ENCODE measurements at regions not wholly inside any gene's neighbourhood (a gene's known extent, or its start where the extent isn't known, plus 50 kb on each side); places are given as distances from the start of the nearest gene placed in this dataset.

- TF ChIP-seq, protein P1, sequence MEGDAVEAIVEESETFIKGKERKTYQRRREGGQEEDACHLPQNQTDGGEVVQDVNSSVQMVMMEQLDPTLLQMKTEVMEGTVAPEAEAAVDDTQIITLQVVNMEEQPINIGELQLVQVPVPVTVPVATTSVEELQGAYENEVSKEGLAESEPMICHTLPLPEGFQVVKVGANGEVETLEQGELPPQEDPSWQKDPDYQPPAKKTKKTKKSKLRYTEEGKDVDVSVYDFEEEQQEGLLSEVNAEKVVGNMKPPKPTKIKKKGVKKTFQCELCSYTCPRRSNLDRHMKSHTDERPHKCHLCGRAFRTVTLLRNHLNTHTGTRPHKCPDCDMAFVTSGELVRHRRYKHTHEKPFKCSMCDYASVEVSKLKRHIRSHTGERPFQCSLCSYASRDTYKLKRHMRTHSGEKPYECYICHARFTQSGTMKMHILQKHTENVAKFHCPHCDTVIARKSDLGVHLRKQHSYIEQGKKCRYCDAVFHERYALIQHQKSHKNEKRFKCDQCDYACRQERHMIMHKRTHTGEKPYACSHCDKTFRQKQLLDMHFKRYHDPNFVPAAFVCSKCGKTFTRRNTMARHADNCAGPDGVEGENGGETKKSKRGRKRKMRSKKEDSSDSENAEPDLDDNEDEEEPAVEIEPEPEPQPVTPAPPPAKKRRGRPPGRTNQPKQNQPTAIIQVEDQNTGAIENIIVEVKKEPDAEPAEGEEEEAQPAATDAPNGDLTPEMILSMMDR (optimal IDR thresholded peaks at IDR 0.05 in 1 of 3, IDR thresholded peaks at IDR 0.05 in 1 of 3, conservative IDR thresholded peaks at IDR 0.05 in 1 of 3; ENCODE audit: extremely low read depth in 1 of 3, insufficient read depth in 2 of 3, low read length in 3 of 3), result no peak
- TF ChIP-seq EZH2 (IDR thresholded peaks at IDR 0.05; ENCODE audit: low read length), result no peak
Observed at GRCh38 chr16:79267146-79267545, 333.4 kb downstream of the MAF start.

All from keratinocyte (primary cell).